Erythroblast (primary cell): ENCODE measurements at regions not wholly inside any gene's neighbourhood (a gene's known extent, or its start where the extent isn't known, plus 50 kb on each side); places are given as distances from the start of the nearest gene placed in this dataset.

ENCODE experiments used
- DNase-seq, 2 experiments: peaks; one replicate each; lab custom pipeline; 2025; lab: John Stamatoyannopoulos, UW
- GATA1 ChIP-seq: IDR thresholded peaks from 2 replicates; pipeline ENCODE4 v1.6.1; 2011; ENCODE audit warnings: low read depth, mild to moderate bottlenecking, control low read depth, low read length, moderate library complexity
- POLR2A ChIP-seq: IDR thresholded peaks from 2 replicates; pipeline ENCODE4 v1.6.1; 2011; ENCODE audit warnings: mild to moderate bottlenecking, low read length

DNA sequence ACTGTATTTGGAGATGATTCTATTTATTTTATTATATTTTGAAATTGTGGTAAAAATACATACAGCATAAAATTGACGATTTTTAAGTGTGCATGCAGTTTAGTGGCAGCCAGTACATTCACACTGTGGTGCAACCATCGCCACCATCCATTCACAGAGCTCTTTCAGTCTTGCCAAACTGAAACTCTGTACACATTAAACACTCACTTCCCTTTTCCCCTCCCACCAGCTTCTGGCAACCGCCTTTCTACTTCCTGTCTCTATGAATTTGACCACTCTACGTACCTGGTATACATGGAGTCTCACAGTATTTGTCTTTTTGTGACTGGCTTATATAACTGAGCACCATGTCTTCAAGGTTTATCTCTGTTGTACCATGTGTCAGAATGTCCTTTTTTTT lies 303.3 kb upstream of the ATP10A start:
- TF ChIP-seq POLR2A (no peak), GATA1 (no peak)
- DNase-seq = no peak

DNA sequence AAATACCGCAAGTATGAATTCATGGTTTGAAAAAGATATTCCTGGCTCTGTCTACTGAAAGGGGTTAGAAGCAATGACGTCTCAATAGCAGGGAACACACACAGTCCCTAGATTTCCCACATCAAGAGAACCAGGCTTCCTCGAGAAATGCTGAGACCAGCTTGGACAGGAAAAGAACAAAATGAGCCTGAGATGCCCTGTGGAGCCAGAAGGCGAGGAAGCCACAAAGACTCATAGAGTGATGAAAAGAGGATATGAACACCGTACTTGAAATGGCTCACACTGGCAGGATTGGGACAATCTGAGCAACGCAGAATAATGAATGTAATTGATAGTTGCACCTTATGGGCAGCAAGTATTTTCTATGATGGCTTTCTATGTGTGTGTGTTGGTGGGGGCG lies 302.4 kb upstream of the ATP10A start:
- TF ChIP-seq GATA1 = no peak
- no peak for TF ChIP-seq POLR2A

DNA sequence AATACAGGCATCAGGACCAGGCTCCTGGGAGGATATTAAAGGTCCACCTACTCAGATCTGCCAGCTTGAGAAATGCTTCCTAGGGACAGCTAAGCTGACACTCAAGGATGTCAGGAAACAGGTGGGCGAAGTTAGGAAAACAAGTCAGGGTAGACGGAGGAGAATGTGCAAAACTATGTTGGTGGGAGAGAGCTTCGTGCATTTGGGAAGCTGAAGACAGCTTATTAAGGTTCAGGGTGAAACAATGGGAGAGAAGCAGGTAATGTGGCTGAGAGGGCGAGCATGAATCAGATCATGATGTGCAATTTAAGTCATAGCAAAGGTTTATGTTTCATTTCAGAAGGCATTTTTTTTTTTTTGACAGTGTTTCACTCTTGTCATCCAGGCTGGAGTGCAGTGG lies 297.2 kb upstream of the ATP10A start:
- no peak for DNase-seq
- TF ChIP-seq POLR2A = no peak
- TF ChIP-seq GATA1 = no peak

More for the DNA sequence above, 302.4 kb upstream of the ATP10A start:
- no peak for DNase-seq

DNA sequence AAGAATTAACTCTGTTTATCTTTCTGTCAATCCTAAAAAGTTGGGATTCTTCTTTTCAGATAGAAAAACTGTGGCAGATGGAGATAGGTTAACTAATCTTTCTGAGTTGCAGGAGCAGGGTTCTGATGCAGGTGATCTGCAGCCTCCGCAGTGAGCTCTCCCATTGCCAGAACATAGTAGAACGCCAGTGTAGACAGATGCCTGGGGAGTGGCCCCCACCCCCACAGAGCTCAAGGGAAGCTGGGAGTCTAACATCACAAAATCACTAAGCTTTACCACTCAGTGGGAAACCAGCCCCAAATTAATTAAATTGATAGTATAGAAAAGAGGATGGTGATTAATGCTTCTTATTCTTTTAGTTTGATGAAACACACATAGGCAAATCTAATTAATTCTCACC lies 295.0 kb upstream of the ATP10A start:
- no peak for DNase-seq

DNA sequence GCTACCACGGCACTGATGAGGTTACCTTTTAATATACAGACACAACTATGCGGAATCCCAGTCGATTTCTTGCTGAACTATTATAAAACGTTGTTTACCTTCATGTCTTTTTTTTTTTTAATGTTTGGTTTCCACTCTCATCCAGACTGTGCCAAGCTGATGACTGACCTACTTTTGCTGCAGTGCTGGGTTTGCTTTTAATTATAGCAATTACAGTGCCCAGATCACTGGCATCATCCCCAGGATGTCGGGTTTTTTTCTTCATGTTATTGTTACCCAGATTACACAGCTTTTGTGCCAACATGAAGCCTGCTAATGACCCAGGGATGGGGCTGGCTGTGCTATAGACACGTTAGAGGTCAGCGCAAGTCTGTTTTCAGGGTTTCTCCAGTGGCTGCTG lies 294.0 kb upstream of the ATP10A start:
- DNase-seq = no peak
- TF ChIP-seq POLR2A (no peak), GATA1 (no peak)

More for the DNA sequence above, 295.0 kb upstream of the ATP10A start:
- TF ChIP-seq GATA1 = no peak
- TF ChIP-seq POLR2A = no peak

DNA sequence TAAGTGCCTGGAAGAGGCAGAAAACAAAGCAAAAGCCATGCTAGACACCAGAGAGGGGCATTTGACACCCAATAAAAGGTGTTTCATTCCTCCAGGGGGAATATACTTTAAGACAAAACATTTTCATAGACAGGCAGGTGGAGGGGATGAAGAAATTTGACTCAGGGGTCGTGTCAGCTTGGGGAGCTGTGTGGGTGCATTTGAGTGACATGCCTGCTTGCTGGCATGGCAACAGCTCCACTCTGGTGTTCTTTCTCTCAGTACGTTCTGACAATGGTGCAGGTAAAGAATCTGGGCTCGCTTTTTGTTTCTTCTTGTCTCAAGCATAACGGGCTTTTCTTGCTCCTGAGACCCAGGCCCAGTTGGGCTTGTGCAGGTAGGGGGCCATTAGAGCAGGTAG lies 292.9 kb upstream of the ATP10A start:
- no peak for DNase-seq
- TF ChIP-seq GATA1 (no peak), POLR2A (no peak)

DNA sequence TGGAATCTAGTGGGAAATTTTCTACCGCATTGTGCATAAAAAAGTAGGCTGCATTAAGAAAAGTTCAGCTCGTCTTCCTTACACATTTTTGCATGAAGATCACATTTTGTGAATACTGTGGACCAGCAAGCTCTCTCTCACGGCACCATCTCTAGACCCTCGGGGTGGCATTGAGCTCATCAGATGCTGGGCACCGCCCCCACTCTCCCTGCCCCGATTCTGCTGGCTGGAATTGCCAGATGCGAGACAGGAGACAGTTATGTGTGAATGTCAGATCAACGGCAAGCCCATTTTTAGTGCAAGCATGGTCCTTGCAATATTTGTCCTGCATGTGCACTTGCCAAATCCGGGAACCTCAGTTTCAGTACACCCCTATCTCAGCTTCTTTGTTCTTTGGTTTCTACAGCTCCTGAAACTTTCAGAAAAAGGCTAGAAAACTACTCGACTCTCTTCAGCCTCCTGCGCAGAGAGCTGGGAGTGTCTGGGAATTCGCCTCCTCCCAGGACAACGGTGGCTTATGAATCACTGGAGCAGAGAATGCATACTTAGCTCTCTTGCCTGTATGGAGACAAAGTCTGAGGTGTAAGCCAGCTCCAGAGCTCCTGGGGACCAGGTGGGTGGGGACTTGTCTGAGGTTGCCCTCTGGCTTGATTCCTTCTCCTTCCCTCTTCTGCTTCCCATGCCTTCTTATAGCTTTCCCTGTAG lies 285.2 kb upstream of the ATP10A start:
- DNase-seq = no peak
- TF ChIP-seq GATA1 (no peak), POLR2A (no peak)

DNA sequence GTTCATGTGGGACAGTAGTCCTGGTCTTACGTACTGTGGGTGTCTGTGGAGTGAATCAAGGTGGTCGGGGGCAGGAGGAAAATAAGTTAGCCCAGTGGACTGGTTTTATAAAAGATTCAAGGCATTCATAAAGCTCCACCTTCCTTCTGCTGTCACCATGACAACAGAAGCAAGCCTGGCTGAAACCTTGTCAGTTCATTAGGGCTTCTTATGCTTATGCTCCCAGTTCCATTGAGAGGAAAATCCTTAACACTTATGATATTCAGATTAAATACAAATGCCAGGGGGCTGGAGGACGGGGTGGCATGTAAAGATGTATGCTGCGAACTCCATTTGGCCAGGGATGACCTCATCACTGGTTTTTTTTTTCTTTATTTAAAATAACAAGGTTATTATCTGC lies 283.1 kb upstream of the ATP10A start:
- TF ChIP-seq GATA1 = no peak
- no peak for TF ChIP-seq POLR2A
- DNase-seq = no peak

DNA sequence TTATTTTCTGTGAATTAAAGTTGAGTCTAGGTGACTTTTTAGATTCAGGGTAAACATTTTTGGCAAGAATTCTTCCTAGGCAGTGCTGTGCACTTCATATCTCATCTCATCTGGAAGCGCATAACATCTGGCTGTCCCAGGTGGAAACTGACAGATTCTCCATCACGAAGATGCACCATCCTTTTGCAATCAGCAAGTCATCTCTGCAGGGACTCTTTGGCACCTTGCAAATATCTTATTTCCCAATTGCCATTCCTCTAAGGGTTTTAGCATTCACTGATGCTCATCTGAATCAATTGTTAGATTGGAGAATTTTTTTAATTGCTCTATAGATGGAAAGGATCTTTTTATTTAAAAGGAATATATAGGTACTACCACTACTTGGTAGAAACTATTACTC lies 282.7 kb upstream of the ATP10A start:
- DNase-seq = no peak
- no peak for TF ChIP-seq POLR2A

DNA sequence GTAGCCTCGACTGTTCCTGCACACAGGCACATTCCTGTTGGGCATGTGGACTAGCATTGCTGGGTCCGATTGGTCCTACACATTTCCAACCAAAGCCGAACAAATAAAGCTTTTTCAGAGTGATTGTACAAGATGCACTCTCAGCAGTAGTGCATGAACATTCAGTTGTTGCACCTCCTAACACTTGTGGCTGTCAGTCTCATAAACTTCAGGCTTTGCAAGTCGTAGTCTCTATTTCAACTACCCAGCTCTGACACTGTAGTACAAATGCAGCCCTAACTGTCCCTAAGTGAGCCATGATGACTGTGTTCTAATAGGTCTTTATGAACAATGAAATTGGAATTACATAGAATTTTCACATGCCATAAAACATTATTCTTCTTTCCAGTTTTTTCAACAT lies 281.7 kb upstream of the ATP10A start:
- TF ChIP-seq GATA1 (no peak), POLR2A (no peak)
- DNase-seq = no peak

DNA sequence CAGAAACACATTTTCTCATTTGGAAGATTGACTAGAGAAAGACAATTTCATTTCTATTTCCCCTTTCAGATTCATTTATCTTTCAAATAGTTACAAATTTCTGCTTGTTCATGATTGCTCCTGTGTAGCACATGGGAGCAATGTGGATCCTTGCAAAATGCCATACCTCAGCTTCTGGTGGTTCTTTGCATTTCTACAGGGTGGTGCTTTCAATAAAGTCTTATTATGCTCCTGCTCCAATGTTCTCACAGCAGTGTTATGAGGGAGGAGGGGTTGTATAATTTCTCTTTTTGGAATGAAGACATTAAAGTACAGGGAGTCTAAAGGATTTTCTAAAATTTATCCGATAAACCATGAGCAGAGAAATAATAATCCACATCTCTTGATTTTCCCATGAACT lies 280.1 kb upstream of the ATP10A start:
- no peak for TF ChIP-seq GATA1
- no peak for TF ChIP-seq POLR2A

DNA sequence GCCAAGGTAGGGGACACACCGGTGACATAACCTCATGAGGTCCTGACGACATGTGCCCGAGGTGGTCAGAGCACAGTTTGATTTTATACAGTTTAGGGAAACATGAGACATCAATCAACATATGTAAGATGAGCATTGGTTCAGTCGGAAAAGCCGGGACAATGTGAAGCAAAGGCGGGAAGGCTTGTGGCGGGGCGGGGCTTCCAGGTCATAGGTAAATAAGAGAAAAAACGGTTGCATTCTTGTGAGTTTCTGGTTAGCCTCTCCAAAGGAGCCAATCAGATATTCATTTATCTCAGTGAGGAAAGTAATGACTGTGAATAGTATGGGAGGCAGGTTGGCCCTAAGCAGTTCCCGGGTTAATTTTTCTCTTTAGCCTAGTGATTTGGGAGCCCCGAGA lies 271.7 kb upstream of the ATP10A start:
- DNase-seq = no peak
- TF ChIP-seq GATA1 (no peak), POLR2A (no peak)

More for the DNA sequence above, 280.1 kb upstream of the ATP10A start:
- no peak for DNase-seq

DNA sequence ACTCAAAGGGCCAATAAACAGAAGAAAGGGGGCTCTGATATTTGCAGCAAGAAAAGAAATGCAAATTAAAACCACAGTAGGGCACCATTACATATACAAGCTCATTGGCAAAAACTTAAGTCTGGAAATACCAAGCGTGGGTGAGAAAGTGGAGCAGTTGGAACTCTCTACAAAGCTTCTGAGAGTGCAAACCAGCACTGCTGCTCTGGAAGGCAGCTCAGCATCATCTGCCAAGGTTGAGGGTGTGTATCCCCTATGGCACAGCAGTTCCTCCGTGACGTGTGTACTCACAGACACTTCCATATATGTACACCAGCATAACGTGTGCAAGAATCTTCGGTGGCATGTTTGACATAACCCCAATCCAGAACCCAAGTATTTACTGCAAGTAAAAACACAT lies 271.0 kb upstream of the ATP10A start:
- TF ChIP-seq GATA1 = no peak
- TF ChIP-seq POLR2A = no peak
- no peak for DNase-seq

DNA sequence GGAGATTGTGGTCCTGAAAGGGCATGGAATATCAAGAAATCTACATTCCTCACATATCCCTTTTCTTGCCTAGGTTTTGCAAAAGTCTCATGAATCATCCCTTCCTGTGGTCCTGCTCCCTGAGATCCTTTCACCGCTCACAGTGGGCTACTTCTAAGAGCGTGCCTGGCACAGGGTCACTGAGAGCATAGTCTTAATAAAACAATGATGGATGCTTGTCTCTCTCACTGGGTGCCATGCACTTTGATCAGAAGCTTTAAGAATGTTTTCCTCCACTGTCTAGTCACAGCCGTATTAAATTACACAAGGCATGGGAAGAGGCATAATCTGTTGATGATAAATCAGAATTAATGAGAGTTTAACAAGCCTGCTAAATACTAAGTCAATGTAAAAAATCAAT lies 269.7 kb upstream of the ATP10A start:
- TF ChIP-seq GATA1 (no peak), POLR2A (no peak)
- no peak for DNase-seq

DNA sequence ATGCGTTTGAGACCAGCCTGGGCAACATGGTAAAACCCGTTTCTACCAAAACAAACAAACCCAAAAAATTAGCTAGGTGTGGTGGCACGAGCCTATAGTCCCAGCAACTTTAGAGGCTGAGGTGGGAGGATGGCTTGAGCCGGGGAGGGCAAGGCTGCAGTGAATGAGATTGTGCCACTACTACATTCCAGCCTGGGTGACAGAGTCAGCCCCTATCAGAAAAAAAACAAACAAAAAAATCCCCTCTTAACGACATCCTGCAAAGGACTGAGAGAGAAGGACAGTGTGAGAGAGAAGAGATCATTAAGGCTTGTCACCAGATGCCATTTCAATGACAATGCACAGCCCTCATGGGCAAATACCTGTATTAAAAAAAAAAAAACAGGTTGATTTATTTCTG lies 266.7 kb upstream of the ATP10A start:
- TF ChIP-seq POLR2A (no peak), GATA1 (no peak)
- DNase-seq = no peak
